ENCODE measurements at regions not wholly inside any gene's neighbourhood (a gene's known extent, or its start where the extent isn't known, plus 50 kb on each side); places are given as distances from the start of the nearest gene placed in this dataset.

DNA sequence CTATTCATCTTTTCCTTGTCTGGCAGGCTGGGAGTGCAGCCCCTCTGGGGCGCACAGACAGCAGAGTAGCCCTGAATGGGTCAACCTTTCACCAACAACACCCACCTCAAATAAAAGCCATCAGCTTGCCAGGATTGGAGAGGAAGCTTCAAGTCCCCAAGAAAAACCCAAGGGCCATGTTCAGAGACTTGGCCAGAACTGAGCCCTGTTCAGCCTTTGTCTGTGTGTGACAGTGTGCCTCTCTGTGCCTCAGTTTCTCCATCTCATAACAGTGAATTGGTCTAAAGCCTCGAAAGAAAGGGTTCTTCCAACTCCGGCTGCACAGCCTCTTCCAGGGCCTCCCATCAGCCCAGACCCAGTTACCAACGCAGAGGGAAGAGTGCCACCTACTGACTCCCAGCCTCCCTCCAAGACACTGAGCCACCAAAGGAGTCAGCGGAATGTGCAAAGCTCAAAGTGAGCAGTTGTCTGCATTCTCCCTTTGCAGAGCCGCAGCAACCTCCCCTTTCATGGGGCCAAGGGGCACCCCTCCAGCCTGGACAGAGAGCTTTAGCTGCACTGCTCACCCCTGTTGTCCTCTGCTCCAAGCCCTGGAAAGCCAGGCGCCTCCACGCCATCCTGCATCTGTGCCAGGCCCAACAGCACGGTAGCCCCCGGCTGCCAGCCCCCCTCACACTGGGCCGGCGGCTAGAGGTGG is 82.7 kb upstream of the TOP1 start:
- peak; percentile 93 for TF ChIP-seq CTCF (IDR thresholded peaks at IDR 0.05; ENCODE audit: low read depth, low read length, missing control alignments)
- in situ Hi-C loops (cut with HindIII; ENCODE audit: low sequenced_read_pairs) = loop anchor here (5.0 kb wide), 1 partner anchor 1829 kb away; no protein-coding TSS in a partner anchor
- peak; percentile 60 for DNase-seq (ENCODE audit: low read depth)
- H3K4me3 ChIP-seq (ENCODE audit: low read depth, low read length) = no peak overlapping the region

DNA sequence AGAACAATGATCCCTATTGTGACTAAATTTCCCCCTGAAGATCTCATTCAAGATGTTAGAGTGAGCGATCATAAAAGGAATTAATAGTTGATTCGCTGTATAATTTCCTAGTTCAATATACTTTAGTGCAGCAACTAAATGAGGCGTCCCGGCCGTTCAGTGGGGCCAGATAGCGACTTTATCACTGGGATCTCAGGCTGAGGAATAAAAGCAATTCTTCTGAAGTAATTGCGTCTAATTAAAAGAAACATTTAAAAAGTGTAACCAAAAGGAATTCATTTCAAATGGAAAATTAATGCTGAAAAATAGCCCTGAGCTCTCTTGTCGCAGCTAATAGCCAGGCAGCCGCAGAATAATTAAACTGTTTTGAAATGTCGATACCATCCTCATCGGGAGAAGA is 82.2 kb upstream of the TOP1 start:
- in situ Hi-C loops (cut with HindIII; ENCODE audit: low sequenced_read_pairs) = loop anchor here (5.0 kb wide), 1 partner anchor 1829 kb away; no protein-coding TSS in a partner anchor
- no peak for TF ChIP-seq CTCF (IDR thresholded peaks at IDR 0.05; ENCODE audit: low read depth, low read length, missing control alignments)
- H3K4me3 ChIP-seq (ENCODE audit: low read depth, low read length) = no peak overlapping the region
- no peak for DNase-seq (ENCODE audit: low read depth)

DNA sequence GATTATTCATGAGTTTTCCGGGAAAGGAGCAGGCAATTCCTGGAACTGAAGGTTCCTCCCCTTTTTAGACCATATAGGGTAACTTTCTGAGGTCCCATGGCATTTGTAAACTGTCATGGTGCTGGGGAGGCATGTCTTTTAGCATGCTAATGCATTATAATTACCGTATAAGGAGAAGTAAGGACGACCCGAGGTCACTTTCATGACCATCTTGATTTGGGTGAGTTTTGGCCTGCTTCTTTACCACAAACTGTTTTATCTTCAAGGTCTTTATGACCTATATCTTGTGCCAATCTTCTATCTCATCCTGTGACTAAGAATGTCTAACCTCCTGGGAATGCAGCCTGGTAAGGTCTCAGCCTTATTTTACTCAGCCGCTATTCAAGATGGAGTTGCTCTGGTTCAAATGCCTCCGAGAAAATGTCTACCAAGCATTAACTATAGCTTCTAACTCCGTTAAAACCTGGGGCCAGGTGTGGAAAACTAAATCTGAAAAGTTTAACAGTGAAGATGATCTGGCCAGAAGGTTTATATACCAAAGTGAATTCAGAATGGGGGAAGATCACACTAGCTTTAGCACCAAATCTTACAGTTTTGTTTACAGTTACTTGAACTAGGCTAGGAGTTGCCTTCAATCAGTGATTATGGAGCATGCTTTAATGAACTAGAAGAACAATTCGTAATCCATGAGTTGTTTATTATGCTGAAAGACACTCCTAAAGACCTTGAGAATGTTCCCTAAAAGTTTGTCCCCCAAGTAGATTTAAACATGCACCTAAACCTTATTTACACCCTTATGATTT is 80.0 kb upstream of the TOP1 start:
- TF ChIP-seq CTCF (IDR thresholded peaks at IDR 0.05; ENCODE audit: low read depth, low read length, missing control alignments) = no peak
- no peak overlapping the region for H3K4me3 ChIP-seq (ENCODE audit: low read depth, low read length)
- in situ Hi-C loops (cut with HindIII; ENCODE audit: low sequenced_read_pairs) = loop anchor here (5.0 kb wide), 1 partner anchor 1831 kb away; no protein-coding TSS in a partner anchor
- DNase-seq (ENCODE audit: low read depth) = no peak

GRCh38 chr20:40949346-40949745 is 79.3 kb upstream of the TOP1 start:
- no peak overlapping the region for H3K4me3 ChIP-seq (ENCODE audit: low read depth, low read length)
- DNase-seq (ENCODE audit: low read depth) = no peak
- in situ Hi-C loops (cut with HindIII; ENCODE audit: low sequenced_read_pairs) = loop anchor here (5.0 kb wide), 1 partner anchor 1832 kb away; no protein-coding TSS in a partner anchor
- TF ChIP-seq CTCF (IDR thresholded peaks at IDR 0.05; ENCODE audit: low read depth, low read length, missing control alignments) = no peak

- no peak for DNase-seq (ENCODE audit: low read depth)
- no peak for TF ChIP-seq CTCF (IDR thresholded peaks at IDR 0.05; ENCODE audit: low read depth, low read length, missing control alignments)
- in situ Hi-C loops (cut with HindIII; ENCODE audit: low sequenced_read_pairs) = no loop called here
Observed at GRCh38 chr20:40952136-40952535, 76.5 kb upstream of the TOP1 start.

GRCh38 chr20:40953416-40953815 is 75.2 kb upstream of the TOP1 start:
- in situ Hi-C loops (cut with HindIII; ENCODE audit: low sequenced_read_pairs) = no loop called here
- DNase-seq (ENCODE audit: low read depth) = no peak
- no peak for TF ChIP-seq CTCF (IDR thresholded peaks at IDR 0.05; ENCODE audit: low read depth, low read length, missing control alignments)
- H3K4me3 ChIP-seq (ENCODE audit: low read depth, low read length) = no peak overlapping the region

More at GRCh38 chr20:40952136-40952535, 76.5 kb upstream of the TOP1 start:
- no peak overlapping the region for H3K4me3 ChIP-seq (ENCODE audit: low read depth, low read length)
